RWPE2 (cell line): ENCODE measurements at regions not wholly inside any gene's neighbourhood (a gene's known extent, or its start where the extent isn't known, plus 50 kb on each side); places are given as distances from the start of the nearest gene placed in this dataset.
A peak's percentile ranks its signal among the peaks of the same experiment; 100 is the strongest.

Source experiments
- ATAC-seq: fragments of 200-7000 bp; cut with Tn5 transposase; 3 replicates; pipeline ENCODE4 v1.9.1; 2021; ENCODE audit warnings: low read depth
- DNase-seq: peaks from one replicate; pipeline ENCODE4 v3.0.0-alpha.2; 2020; ENCODE audit warnings: low spot score
- H3K27ac ChIP-seq: fragments of 450-650 bp; 2 replicates; pipeline ENCODE4 v1.5.1; 2017; ENCODE audit warnings: mild to moderate bottlenecking; ENCODE audit not compliant: poor library complexity, severe bottlenecking
- H3K27me3 ChIP-seq: fragments of 250-450 bp; sonication (Bioruptor Pico); 2 replicates; pipeline ENCODE4 v1.5.1; 2021; ENCODE audit warnings: mild to moderate bottlenecking, moderate library complexity; ENCODE audit not compliant: insufficient read depth, poor library complexity, severe bottlenecking
- H3K36me3 ChIP-seq: fragments of 250-450 bp; sonication (Bioruptor Pico); 2 replicates; pipeline ENCODE4 v1.5.1; 2020; ENCODE audit warnings: low read depth, mild to moderate bottlenecking, moderate library complexity
- H3K4me1 ChIP-seq: fragments of 250-450 bp; sonication (Bioruptor Pico); 2 replicates; pipeline ENCODE4 v1.5.1; 2021; ENCODE audit warnings: mild to moderate bottlenecking, moderate library complexity; ENCODE audit not compliant: insufficient read depth, poor library complexity, severe bottlenecking
- H3K4me3 ChIP-seq: fragments of 250-450 bp; sonication (Bioruptor Pico); 2 replicates; pipeline ENCODE4 v1.5.1; 2021; ENCODE audit warnings: mild to moderate bottlenecking, moderate library complexity; ENCODE audit not compliant: severe bottlenecking
- H3K9me3 ChIP-seq: fragments of 250-450 bp; sonication (Bioruptor Pico); 2 replicates; pipeline ENCODE4 v1.5.1; 2021; ENCODE audit warnings: mild to moderate bottlenecking, moderate library complexity; ENCODE audit not compliant: severe bottlenecking
- CTCF ChIP-seq: fragments of 450-650 bp; IDR thresholded peaks from one replicate; pipeline ENCODE4 v1.5.1; 2017; ENCODE audit warnings: mild to moderate bottlenecking, moderate library complexity; ENCODE audit not compliant: poor library complexity, severe bottlenecking

DNA sequence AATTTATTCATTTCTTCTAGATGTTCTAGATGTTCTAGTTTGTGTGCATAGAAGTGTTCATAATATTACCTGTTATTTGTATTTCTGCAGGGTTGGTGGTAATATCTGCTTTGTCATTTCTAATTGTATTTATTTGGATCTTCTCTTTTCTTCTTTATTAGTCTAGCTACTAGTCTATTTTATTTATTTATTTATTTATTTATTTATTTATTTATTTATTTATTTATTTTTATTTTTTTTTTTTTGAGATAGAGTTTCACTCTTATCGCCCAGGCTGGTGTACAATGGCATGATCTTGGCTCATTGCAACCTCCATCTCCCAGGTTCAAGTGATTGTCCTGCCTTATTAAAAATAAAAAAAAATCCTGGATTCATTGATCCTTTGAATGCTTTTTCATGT, 114.8 kb upstream of the THSD7A start:
- TF ChIP-seq CTCF: no peak

DNA sequence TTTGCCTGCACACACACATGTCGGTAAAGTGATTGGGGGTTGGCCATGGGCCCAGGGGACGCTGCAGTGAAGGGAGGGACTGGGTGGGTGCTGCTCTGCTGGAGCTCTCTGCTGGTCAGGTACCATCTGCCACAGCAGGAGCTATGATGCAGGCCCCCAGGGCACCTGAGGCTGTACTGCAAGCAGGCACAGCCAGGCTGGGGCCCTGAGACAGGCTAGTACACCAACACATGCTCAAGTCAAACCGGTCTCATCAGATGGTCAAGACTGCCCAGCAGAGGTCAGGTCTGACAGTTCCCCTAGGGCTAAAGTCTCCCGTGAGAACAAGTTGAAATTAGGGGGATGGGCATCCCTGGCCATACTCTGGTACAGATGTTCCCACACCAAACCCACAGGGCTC, 118.3 kb upstream of the THSD7A start:
- Histone ChIP-seq H3K36me3 (no peaks in the 10 kb centered on the region), H3K9me3 (no peaks in the 10 kb centered on the region), H3K27me3 (no peaks in the 10 kb centered on the region), H3K27ac (no peak overlapping the region), H3K4me1 (no peaks in the 10 kb centered on the region), H3K4me3 (no peak overlapping the region)
- ATAC-seq (no peak), DNase-seq (peak; percentile 26)
- TF ChIP-seq CTCF: no peak

More for the DNA sequence above, 114.8 kb upstream of the THSD7A start:
- Histone ChIP-seq H3K27ac (no peak overlapping the region), H3K4me1 (no peaks in the 10 kb centered on the region), H3K36me3 (no peaks in the 10 kb centered on the region), H3K9me3 (no peaks in the 10 kb centered on the region), H3K27me3 (no peaks in the 10 kb centered on the region), H3K4me3 (no peak overlapping the region)
- DNase-seq: no peak
- ATAC-seq: no peak

DNA sequence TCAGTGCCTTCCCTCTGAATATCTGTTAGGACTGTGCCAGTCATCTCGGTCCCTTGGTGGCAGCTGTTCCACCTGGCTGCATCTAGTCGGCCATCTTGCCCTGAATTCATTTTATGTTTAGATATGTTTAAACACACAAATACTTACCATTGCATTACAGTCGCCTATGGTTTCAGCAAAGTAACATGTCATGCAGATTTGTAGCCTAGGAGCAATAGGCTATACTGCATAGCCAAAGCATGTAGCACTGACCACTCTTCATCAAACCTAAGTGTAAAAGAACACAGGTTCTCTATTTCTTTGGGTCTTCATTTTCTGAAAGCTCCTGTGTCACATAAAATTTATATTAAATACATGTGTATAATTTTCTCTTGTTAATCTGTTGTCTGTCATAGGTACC, 118.9 kb upstream of the THSD7A start:
- no peaks in the 10 kb centered on the region for H3K9me3 ChIP-seq
- TF ChIP-seq CTCF: no peak
- no peak for ATAC-seq

DNA sequence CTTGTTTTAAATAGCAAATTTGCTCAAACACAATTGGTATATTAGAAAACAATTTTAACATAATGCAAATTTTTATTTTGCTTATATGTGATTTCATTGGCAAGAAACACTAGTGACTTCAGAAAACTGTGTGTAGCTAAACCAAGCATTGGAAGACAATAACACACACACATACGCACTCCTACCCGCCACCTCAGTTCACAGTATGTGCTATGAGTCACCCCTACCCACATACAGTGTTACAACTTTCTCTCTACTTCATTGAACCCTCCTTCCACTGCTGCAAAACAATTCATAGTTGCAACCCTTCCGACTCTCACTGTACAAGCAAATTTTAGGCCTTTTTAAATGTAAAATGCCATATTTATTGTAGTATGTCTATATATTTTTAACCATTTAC, 119.9 kb upstream of the THSD7A start:
- DNase-seq (no peak), ATAC-seq (no peak)
- H3K4me1 ChIP-seq: no peaks in the 10 kb centered on the region
- no peak overlapping the region for H3K27ac ChIP-seq
- no peaks in the 10 kb centered on the region for H3K36me3 ChIP-seq
- no peaks in the 10 kb centered on the region for H3K27me3 ChIP-seq
- no peak overlapping the region for H3K4me3 ChIP-seq
- no peak for TF ChIP-seq CTCF
- no peaks in the 10 kb centered on the region for H3K9me3 ChIP-seq

More for the DNA sequence above, 118.9 kb upstream of the THSD7A start:
- Histone ChIP-seq H3K27me3 (no peaks in the 10 kb centered on the region), H3K27ac (no peak overlapping the region), H3K36me3 (no peaks in the 10 kb centered on the region), H3K4me1 (no peaks in the 10 kb centered on the region), H3K4me3 (no peak overlapping the region)
- no peak for DNase-seq

- no peak overlapping the region for H3K27ac ChIP-seq
- no peak overlapping the region for H3K4me3 ChIP-seq
- TF ChIP-seq CTCF: no peak
- no peaks in the 10 kb centered on the region for H3K9me3 ChIP-seq
- H3K4me1 ChIP-seq: no peaks in the 10 kb centered on the region
- no peaks in the 10 kb centered on the region for H3K27me3 ChIP-seq
- ATAC-seq (no peak), DNase-seq (no peak)
- no peaks in the 10 kb centered on the region for H3K36me3 ChIP-seq
These were observed 121.0 kb upstream of the THSD7A start for GRCh38 chr7:11952972-11953371.
